ENCODE measurements at regions not wholly inside any gene's neighbourhood (a gene's known extent, or its start where the extent isn't known, plus 50 kb on each side); places are given as distances from the start of the nearest gene placed in this dataset.

- no peak for DNase-seq
These were observed 60.4 kb upstream of the TNP1 start for GRCh38 chr2:216920143-216920876.

- DNase-seq: no peak
These were observed 58.3 kb upstream of the TNP1 start for GRCh38 chr2:216918088-216918680.

- DNase-seq: no peak
These were observed 57.2 kb upstream of the TNP1 start for GRCh38 chr2:216916956-216917650.

GRCh38 chr2:216915557-216916150 is 55.8 kb upstream of the TNP1 start:
- DNase-seq: no peak

GRCh38 chr2:216914491-216914890 is 54.6 kb upstream of the TNP1 start:
- no peak for DNase-seq

GRCh38 chr2:216911886-216912285 is 52.0 kb upstream of the TNP1 start:
- DNase-seq: no peak

GRCh38 chr2:216911008-216911407 is 51.1 kb upstream of the TNP1 start:
- DNase-seq: no peak

- DNase-seq: no peak
These were observed 49.8 kb upstream of the TNP1 start for GRCh38 chr2:216909541-216910210.
